ENCODE measurements at regions not wholly inside any gene's neighbourhood (a gene's known extent, or its start where the extent isn't known, plus 50 kb on each side); places are given as distances from the start of the nearest gene placed in this dataset.
"Not testable (repeated sequence)": the region's sequence is repeated elsewhere in the genome, so short reads cannot be mapped to it uniquely, and the experiment has no call there.

GRCh38 chr2:16111838-16112210 lies 171.5 kb downstream of the MYCN start:
- DNase-seq = no peak

- DNase-seq = no peak
These were observed 169.5 kb downstream of the MYCN start for GRCh38 chr2:16109821-16110310.

GRCh38 chr2:16109368-16109820 lies 169.0 kb downstream of the MYCN start:
- DNase-seq = no peak

GRCh38 chr2:16107246-16107645 lies 166.9 kb downstream of the MYCN start:
- no peak for DNase-seq

GRCh38 chr2:16106619-16107018 lies 166.3 kb downstream of the MYCN start:
- DNase-seq = no peak

- no peak for DNase-seq
These were observed 165.4 kb downstream of the MYCN start for GRCh38 chr2:16105669-16106281.

- DNase-seq = no peak
These were observed 164.8 kb downstream of the MYCN start for GRCh38 chr2:16104949-16105668.

GRCh38 chr2:16104315-16104948 lies 164.1 kb downstream of the MYCN start:
- DNase-seq = no peak

GRCh38 chr2:16103614-16104314 lies 163.4 kb downstream of the MYCN start:
- no peak for DNase-seq

- no peak for DNase-seq
These were observed 162.6 kb downstream of the MYCN start for GRCh38 chr2:16102976-16103380.

- no peak for DNase-seq
These were observed 162.1 kb downstream of the MYCN start for GRCh38 chr2:16102358-16102975.

GRCh38 chr2:16101196-16101595 lies 160.8 kb downstream of the MYCN start:
- no peak for DNase-seq

GRCh38 chr2:16100006-16100405 lies 159.7 kb downstream of the MYCN start:
- no peak for DNase-seq

GRCh38 chr2:16099326-16099725 lies 159.0 kb downstream of the MYCN start:
- no peak for DNase-seq

- no peak for DNase-seq
These were observed 156.6 kb downstream of the MYCN start for GRCh38 chr2:16096962-16097361.

GRCh38 chr2:16095483-16095882 lies 155.1 kb downstream of the MYCN start:
- DNase-seq = not testable (repeated sequence)

GRCh38 chr2:16094811-16095210 lies 154.5 kb downstream of the MYCN start:
- no peak for DNase-seq

GRCh38 chr2:16093639-16094529 lies 153.5 kb downstream of the MYCN start:
- DNase-seq = no peak

GRCh38 chr2:16092861-16093638 lies 152.7 kb downstream of the MYCN start:
- DNase-seq = no peak

- no peak for DNase-seq
These were observed 151.4 kb downstream of the MYCN start for GRCh38 chr2:16091576-16092282.
